GM20000 (cell line): ENCODE measurements at regions not wholly inside any gene's neighbourhood (a gene's known extent, or its start where the extent isn't known, plus 50 kb on each side); places are given as distances from the start of the nearest gene placed in this dataset.
"Not testable (repeated sequence)": the region's sequence is repeated elsewhere in the genome, so short reads cannot be mapped to it uniquely, and the experiment has no call there.

Experiments
- DNase-seq: peaks from one replicate; pipeline ENCODE4 v3.0.0; 2012; ENCODE audit warnings: low spot score
- CTCF ChIP-seq: IDR thresholded peaks from 2 replicates; pipeline ENCODE4 v1.5.1; 2012; ENCODE audit warnings: mild to moderate bottlenecking, control low read depth; ENCODE audit errors: extremely low read depth, missing control alignments

- no peak for TF ChIP-seq CTCF
- DNase-seq: no peak
Observed at GRCh38 chr20:4439461-4439860, 190.4 kb upstream of the ADRA1D start.

- no peak for DNase-seq
- TF ChIP-seq CTCF: no peak
Observed at GRCh38 chr20:4437131-4437530, 188.0 kb upstream of the ADRA1D start.

GRCh38 chr20:4435671-4436455 lies 186.8 kb upstream of the ADRA1D start:
- TF ChIP-seq CTCF: no peak

GRCh38 chr20:4435225-4435624 lies 186.1 kb upstream of the ADRA1D start:
- DNase-seq: no peak
- no peak for TF ChIP-seq CTCF

More at GRCh38 chr20:4435671-4436455, 186.8 kb upstream of the ADRA1D start:
- DNase-seq: no peak

GRCh38 chr20:4434681-4435080 lies 185.6 kb upstream of the ADRA1D start:
- no peak for TF ChIP-seq CTCF
- no peak for DNase-seq

GRCh38 chr20:4431446-4431845 lies 182.4 kb upstream of the ADRA1D start:
- DNase-seq: no peak
- TF ChIP-seq CTCF: no peak

- not testable (repeated sequence) for DNase-seq
Observed at GRCh38 chr20:4430826-4431225, 181.7 kb upstream of the ADRA1D start.
